GM21528 (cell line): ENCODE measurements at regions not wholly inside any gene's neighbourhood (a gene's known extent, or its start where the extent isn't known, plus 50 kb on each side); places are given as distances from the start of the nearest gene placed in this dataset.
A peak's percentile ranks its signal among the peaks of the same experiment; 100 is the strongest.

Source experiments
- ATAC-seq: cut with Tn5 transposase; IDR thresholded peaks from one replicate; pipeline ENCODE4 v1.9.1; 2021; ENCODE audit warnings: mild to moderate bottlenecking, moderate library complexity; ENCODE audit not compliant: unreplicated experiment, low FRiP score

DNA sequence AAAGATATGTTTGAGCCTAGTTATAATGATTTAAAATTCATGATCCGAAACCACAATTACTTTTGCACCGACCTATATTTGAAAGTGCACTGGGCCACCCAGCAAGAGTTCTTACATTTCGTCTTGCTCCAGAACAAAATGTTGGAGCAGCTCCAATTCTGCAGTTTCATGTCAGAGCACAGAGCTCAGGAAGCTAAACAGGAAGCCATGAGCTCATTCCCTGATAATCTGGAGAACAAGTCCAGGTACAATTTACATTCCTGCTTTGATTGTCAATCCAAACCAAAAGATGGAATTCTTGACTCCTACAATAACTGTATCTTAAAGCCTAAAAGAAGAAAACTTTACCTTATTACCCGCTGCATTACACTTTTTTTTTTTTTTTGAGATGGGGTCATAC, 131.8 kb downstream of the KCTD12 start:
- ATAC-seq: no peak

DNA sequence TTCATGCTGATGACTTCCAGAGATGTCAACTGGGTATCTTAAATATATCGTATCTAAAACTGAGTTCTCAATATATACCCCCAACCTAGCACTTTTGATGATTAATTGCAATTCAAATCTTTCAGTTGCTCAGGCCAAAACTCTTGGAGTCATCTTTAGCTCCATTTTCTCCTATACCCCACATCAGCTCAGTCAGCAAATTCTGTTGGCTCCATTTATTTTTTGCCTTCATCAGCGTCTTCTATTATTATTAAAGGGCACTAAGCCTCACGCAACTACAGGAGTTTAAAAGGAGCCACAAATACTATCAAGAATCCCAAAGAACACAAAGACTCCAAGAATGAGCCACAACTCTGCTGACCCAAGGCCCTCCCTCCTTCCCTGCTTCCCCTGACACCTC, 134.9 kb downstream of the KCTD12 start:
- no peak for ATAC-seq

DNA sequence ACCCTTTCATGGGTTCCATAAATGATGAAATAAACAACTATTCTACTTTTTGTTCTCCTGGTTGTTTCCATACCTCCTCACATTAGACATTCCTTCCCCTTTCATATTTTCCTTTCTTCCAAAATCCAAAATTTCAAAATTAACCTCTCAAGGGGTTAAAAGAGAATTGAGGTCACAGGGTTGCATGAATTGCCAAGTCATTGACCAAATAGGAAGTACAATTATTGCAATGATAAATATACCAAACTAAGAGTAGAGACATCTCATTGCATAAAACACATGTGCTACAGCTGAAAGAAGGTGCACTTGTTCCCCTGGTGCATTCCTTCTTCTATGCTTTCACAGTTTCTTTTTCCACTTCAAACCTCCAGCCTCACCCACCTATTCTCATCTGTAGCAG, 136.1 kb downstream of the KCTD12 start:
- no peak for ATAC-seq

DNA sequence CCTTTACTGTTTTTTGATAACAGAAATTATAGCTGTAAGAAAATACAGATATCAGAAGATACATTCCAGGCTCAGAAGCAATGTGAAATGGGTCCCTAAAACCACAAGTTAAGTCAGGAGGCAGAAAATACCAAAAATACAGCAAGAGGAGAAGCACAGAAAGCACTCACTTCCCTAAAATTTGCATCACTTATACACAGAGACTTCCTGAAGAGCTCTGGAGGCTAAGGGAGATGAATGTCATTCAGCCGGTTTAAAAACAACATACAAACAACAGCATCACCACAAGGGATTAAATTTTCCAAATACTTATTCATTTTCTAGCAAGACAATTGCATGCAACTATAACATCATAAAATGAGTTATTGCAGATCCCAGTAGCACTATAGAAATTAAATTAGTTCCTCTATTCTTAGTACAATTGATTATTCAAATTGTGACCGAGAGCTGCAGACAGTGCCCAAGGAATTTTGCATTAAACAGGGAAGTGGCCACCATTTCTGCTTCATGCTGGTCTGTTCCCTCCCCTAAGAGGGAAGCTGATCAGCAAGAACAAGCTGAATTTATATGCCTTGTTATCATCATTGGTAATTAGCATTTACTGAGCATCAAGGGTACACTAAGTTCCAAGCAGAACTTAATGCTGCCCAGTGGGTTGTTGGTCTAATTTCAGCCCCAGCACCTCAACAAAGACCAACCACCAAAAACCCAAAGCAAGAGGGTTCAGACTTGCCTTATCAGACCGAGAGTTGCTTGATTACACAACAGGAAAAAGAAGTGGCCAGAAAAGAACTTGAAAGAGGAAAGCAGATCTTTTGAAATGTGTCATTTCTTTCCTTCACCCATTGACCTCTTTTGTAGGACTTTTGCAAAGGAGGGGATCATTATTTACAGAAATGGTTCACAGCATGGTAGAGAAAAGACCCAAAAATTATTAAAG, 140.7 kb downstream of the KCTD12 start:
- ATAC-seq: peak; percentile 90

DNA sequence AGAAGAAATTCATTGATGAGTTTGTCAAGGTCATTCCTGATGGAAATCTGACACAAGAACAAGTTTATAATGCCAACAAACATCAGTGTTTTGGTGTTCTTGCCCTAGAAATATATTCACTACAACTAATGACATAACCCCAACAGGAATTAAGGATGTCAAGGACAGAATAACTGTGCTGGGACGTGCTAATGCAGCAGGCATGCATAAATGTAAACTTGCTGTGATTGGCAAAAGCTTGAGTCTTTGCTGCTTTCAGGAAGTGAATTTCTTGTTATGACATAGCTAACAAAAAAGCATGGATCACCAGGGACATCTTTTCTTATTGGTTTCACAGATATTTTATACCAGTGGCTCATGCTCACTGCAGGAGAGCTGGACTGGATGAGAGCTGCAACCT, 144.6 kb downstream of the KCTD12 start:
- ATAC-seq: no peak

DNA sequence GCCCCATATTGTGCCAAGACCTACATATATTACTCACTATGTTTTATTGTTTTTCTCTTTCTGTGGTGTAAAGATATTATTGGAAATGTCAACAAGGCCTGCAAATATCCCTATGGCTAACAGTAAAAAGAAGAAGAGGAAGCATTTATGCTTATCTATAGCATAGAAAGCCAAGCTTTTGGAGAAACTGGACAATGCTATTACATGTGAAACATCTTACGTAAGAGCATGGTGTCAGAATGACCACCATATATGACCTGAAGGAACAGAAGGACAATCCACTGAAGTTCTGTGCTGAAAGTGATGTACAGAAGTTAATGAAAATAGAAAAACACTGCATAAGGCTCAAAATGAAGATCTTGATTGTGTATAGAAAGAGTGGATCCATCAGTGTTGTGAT, 145.2 kb downstream of the KCTD12 start:
- no peak for ATAC-seq

DNA sequence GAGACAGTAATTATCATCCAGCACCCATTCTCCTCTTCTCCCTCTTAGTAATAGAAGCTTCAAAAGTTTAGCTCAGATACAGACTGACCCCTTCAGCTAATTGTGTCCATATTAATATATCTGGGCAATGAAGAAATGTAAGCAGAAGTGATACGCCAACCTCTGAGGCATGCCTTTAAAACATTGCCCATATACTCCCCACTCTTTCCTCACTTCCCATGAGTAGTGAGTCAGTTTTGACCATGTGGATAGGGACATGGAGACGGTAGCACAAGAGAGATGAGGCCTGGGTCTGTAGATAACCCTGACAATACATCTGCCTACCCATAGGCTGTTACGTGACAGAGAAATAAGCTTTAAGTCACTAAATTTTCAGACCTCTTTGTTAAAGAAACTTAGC, 147.6 kb downstream of the KCTD12 start:
- no peak for ATAC-seq

DNA sequence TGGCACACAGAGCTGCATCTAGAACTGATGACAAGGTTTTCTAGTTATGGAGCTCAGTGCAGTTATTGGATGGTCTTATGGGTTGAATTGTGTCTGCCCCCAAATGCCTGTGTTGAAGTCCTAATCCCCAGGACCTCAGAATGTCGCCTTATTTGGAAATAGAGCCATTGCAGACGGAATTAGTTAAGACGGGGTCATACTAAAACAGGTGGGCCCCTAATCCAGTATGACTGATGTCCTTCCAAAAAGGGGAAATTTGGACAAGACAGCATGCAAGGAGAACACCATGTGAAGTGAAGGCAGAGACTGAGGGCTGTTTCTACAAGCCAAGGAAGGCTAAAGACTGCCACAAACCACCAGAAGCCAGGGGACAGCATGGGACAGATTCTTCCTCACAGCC, 148.7 kb downstream of the KCTD12 start:
- no peak for ATAC-seq

DNA sequence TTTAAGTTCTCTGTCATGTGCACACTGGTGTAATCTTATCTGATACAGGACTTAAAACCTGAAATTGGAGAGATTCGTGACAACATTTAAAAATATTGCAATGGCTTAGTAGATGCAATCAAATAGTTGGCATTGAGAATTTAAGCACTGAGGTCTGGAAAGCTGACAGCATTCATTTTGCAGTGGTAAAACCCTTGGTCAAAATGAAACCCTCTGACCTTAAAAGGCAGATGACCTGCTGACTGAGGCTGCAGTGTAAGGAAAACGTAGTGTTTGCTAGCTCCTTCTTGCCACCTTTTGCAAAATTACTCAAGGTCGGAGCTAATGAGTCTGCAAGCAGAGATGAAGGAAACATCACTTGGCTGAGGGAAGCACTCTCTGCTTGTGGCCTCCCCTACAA, 150.6 kb downstream of the KCTD12 start:
- no peak for ATAC-seq

DNA sequence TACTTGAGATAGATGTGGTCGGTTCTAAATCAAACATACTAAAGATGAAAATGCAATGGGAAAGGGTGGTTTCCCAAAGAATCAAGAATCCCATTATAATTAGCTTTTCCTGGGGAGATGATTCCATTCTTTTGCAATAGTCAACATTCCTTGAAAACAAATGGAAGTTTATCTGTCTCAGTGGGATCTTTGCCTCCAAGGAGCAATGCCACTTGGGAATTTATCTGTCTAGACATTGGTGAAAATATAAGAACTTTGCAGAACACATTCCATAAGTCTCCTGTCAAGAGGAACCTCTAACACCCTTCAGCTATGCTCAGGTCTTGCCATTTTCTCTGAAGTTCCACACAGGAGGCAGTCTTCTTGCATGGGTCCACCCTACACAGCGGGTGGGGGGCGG, 152.5 kb downstream of the KCTD12 start:
- no peak for ATAC-seq

DNA sequence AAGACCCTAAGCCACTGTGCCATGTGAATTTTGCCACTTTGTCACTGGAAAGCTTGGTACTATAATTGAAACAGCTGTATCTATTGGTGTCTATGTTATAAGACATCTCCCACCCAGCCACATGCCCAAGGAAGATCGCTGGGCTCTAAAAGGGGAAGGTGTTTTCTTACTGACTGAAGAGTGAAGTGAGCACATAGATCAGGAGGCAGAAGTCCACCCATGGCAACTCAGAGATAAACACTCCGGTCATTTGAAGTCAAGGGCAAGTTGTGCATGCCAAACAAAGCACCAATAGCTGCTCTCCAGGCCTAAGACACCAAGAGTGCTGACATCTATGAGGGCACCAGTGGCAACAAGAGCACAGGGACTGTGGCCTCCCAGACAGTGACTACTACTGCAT, 153.8 kb downstream of the KCTD12 start:
- no peak for ATAC-seq

DNA sequence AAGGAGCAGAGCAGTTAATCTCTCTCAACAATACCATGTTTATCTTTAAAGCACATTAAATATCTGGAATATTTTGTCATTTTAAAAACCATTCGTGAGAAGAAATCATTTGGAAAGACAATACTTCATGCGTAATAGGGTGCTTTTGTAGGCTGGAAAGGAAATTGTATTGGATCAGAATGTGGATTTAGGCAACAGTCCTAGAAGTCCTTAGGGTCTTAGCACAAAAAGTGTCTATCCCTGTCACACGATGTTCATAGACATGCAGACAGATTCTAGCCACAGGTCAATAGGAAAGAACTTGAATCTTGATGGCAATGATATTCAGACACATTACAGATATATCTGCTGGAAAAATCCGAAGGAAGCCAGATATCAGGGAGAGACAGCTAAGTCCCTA, 156.0 kb downstream of the KCTD12 start:
- no peak for ATAC-seq

DNA sequence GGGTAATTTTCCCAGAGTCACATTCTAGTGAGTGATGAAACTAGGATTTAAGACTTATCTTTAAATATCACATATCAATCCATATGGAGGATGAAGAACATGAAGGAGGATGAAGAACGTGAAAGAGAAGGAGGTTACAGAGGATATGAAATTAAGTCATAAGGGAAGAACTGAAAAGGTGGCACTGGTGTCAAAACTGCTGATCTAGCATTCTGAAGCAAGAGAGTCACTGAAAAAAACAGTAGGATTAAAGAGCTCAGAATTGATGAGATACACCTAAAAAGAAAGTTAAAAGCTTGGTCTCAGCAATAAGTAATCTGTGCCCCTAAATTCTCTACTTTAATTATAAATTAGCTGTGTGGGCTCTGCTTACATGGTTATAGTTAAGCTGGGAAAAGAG, 156.5 kb downstream of the KCTD12 start:
- no peak for ATAC-seq

DNA sequence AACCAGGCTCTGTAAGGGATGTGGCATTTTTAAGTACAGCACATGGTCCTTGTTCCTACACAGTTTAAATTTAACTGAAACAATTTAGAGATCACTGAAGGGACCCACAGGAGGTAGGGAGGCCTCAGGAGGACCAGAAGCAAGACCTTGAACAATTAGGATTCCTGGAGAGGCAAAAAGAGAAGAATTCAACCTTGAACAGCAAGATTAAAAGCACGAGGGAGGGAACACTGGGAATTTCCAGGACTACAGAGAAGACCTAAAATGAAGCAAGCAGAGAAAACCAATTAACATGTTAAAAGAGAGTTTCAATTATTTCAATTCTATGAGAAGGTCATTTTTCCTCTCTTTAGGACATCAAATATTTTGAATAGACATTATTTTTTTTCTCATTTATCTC, 160.3 kb downstream of the KCTD12 start:
- ATAC-seq: no peak

DNA sequence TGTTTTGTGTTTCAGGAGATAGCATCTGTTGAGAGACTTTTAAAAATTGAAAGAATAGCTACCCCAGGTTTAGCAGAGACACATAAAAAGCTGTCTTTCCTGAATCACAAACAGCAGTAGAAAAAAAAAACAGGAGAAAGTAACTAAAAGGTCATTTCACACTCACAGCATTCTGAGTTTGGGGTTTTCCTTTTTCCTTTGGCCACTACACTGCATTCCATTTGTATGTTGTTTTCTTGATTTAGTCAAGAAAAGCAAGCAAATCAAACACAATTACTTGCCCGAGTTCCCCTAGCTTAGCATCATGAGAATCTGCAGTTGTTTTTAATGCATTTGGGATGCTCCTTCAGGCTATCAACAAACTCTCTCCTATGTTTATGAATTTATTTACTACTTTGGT, 161.0 kb downstream of the KCTD12 start:
- ATAC-seq: no peak

DNA sequence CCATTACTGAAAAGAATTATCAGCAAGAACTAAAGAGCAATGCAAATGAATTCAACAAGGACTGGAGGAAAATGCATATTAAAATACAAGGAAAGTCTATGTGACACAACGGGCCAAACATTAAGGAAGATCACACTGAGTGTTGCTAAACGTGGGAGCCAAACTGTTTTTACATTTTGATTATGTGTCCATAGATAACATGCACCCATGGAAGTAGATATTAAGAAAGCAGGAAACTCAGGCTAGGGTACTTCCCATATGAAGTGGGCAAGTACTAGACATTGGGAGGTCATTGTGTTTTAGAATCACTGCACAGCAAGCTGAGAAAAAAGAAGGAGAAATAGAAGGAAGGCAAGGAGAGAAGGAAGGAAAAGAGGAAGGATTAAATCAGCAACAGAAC, 161.8 kb downstream of the KCTD12 start:
- ATAC-seq: no peak

DNA sequence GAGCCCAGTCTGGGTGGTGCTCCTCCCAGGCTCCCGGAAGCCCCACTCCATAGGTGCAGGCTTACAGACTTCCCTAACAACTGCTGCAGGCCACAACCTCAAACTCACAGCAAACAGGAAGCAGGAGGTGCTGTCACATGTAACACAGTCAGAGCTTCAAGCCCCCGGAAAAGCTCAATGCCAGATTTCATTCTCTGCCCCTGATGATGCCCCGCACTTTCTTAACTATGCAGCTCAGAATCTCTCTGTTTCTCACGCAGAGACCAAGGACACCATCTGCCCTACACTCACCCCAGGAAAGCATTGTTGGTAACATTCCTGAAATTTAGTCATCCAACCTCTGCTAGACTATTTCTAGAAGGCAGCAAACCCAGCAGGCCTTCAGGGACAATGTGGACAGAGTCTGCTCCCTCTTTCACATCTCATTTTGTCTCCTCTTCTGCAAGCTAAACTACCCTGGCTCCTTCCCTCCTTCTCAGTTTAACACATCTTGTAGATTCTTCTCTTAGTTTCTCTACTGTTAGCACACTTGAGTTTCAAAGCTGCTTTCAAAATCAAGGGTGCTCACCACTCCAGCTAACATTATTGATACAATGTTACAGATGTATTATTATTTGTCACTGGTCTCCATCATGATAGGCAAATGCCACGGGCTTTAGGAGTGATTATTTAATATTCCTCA, 162.5 kb downstream of the KCTD12 start:
- ATAC-seq: peak; percentile 64

DNA sequence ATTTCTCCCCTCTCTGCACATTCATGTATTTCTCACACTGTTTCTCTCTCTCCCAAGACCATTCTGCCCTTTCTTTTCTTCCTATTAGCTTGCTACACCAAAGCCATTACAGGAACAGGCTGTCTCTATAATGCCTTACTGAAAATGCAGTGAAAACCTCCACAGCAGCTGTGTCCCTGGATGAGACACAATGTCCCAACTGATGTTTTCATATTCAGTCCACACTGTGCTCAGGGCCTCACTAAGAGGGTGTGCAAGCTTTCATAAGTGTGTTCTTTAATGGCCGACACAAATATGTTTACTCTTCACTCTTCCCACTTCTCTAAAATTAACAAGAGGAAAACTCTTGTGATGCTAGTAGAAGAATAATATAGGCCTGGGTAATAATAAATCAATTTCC, 163.4 kb downstream of the KCTD12 start:
- no peak for ATAC-seq

DNA sequence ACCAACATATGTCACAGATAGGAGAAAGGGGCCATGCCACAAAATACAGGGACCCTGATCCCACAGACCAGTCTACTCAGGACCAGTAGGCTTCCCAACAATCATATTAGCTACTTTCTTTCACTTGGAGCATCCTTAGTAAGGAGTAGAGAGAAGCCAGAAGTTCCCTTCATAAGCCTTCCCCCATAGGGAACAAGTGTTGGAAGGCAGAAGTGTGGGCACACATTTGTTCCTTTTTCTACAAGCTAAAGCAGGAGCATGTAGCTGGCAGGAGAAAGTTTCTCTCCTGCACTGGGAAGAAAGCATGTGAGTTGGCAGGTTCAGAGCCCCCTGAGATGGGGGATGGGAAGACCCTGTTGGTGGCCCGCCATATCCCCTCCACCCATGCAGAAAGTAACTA, 165.4 kb downstream of the KCTD12 start:
- ATAC-seq: no peak

DNA sequence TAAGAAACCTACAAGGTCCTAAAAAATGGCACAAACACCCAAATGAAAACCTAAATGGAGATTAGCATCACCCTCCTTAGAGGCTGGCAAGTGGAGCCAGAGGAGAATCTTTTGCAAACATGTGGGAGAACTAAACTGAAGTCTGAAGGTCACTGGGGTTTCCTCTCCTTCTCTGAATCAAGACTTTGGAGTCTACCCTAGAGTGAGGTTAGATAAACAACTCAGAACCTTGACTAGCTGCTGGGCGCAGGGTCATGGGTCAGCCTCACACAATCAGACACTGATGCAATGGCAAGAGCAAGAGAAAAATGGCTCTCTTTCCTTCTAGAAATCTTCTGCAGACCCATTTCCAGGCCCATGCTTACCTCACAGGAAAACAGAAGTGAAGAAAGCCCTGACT, 165.8 kb downstream of the KCTD12 start:
- no peak for ATAC-seq

DNA sequence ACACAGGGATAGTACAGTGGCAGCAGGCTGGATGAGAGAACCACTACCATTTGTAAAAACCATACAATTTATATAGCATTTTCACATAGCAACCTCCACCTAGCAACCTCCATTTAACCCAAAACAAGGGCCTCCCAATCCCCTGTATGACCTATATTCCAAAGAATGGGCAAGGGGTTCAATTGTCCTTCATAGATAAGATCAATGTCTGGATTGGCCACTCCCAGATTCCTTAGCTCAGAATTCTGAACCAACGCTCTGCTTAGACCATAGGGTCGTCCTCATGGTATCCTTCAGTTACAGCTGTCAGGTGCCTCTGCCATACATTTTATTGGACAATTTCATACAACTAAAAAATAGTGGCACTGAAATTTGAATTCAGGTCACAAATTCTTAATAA, 166.2 kb downstream of the KCTD12 start:
- ATAC-seq: no peak

DNA sequence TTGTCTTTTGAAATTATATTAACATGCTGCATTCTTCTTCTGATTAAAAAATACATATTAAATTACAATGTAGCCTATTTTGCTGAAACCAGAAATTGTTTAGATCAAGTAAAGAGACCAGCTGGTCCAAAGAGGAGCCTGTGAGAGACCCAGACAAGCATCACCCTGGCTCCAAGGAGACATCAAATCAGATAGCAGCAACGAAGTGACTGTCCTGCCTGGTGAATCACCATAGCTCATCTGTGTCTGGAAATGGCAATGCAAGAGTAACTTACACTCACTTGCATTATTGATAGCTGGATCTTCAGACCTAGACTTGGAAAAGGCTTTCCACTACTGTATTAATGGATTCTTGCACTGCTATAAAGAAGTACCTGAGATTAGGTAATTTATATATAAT, 169.1 kb downstream of the KCTD12 start:
- no peak for ATAC-seq
